Fibroblast of mammary gland (primary cell): ENCODE measurements at regions not wholly inside any gene's neighbourhood (a gene's known extent, or its start where the extent isn't known, plus 50 kb on each side); places are given as distances from the start of the nearest gene placed in this dataset.

Experiments used
- DNase-seq: peaks from one replicate; pipeline ENCODE4 v3.0.0-alpha.2; 2010; ENCODE audit warnings: low read depth
- H3K4me3 ChIP-seq: 2 replicates; pipeline ENCODE4 v1.5.1; 2011; ENCODE audit warnings: low read depth, mild to moderate bottlenecking, low read length, moderate library complexity; ENCODE audit not compliant: control insufficient read depth
- CTCF ChIP-seq: conservative IDR thresholded peaks from 2 replicates; pipeline ENCODE4 v1.5.1; 2011; ENCODE audit warnings: low read depth, low read length, inconsistent platforms; ENCODE audit not compliant: control insufficient read depth, insufficient read depth

- TF ChIP-seq CTCF: no peak
- no peak for DNase-seq
- no peak overlapping the region for H3K4me3 ChIP-seq
Observed at GRCh38 chr22:22094514-22094913, 111.9 kb upstream of the TOP3B start.

- no peak overlapping the region for H3K4me3 ChIP-seq
- no peak for DNase-seq
- no peak for TF ChIP-seq CTCF
Observed at GRCh38 chr22:22093743-22094142, 111.2 kb upstream of the TOP3B start.

- no peak for TF ChIP-seq CTCF
- no peak overlapping the region for H3K4me3 ChIP-seq
- no peak for DNase-seq
Observed at GRCh38 chr22:22092974-22093373, 110.4 kb upstream of the TOP3B start.

GRCh38 chr22:22092101-22092500 is 109.5 kb upstream of the TOP3B start:
- no peak overlapping the region for H3K4me3 ChIP-seq
- no peak for DNase-seq
- TF ChIP-seq CTCF: no peak

GRCh38 chr22:22091400-22091878 is 108.9 kb upstream of the TOP3B start:
- no peak for TF ChIP-seq CTCF
- no peak for DNase-seq
- H3K4me3 ChIP-seq: no peak overlapping the region

- no peak for TF ChIP-seq CTCF
- no peak for DNase-seq
- no peak overlapping the region for H3K4me3 ChIP-seq
Observed at GRCh38 chr22:22090650-22091399, 108.2 kb upstream of the TOP3B start.
